AG09309 (cell line): ENCODE measurements at regions not wholly inside any gene's neighbourhood (a gene's known extent, or its start where the extent isn't known, plus 50 kb on each side); places are given as distances from the start of the nearest gene placed in this dataset.

ENCODE experiments used
- DNase-seq: peaks from one replicate; pipeline ENCODE4 v3.0.0-alpha.2; 2010; ENCODE audit warnings: low read depth
- H3K4me3 ChIP-seq: 2 replicates; pipeline ENCODE4 v1.5.1; 2011; ENCODE audit warnings: mild to moderate bottlenecking, low read depth, low read length, moderate library complexity; ENCODE audit not compliant: control insufficient read depth
- CTCF ChIP-seq: IDR thresholded peaks from 2 replicates; pipeline ENCODE4 v1.5.1; 2011; ENCODE audit warnings: mild to moderate bottlenecking, low read depth, low read length, inconsistent platforms; ENCODE audit not compliant: insufficient read depth, control insufficient read depth; ENCODE audit errors: missing control alignments

GRCh38 chr10:108238261-108238660, 1073.8 kb upstream of the SORCS1 start:
- no peak for DNase-seq
- TF ChIP-seq CTCF = no peak
- H3K4me3 ChIP-seq = no peak overlapping the region

DNA sequence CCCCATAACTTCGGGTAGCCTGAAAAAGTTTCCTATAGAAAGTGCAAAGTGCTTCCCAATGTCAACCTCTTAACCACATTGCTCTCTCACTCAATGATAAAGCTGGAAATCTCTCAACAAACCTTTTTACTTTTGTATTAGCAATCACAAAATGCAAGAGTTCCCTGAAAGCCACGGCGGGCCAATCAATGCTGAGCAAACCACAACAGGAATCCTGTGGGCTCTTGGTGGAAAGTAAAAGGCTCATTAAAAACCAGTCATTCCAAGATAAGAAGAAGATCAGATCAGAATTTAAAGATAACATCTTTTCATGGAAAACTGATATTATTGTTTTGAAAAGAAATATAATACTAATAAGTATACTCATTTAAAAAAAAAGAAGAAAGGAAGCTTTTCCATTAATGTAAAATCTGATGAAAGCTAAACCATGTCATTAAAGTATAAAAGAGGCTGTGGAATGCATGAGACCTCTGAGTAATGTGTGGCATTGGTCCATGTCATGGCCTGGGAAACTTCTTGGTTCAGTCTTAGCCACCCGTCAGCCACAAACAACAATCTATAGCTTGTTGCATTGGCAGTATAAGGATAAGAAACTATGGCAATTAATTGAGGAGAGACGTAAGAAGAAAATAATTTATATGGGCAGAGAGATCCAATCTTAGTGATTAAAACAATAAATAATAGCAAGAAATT, 1066.1 kb upstream of the SORCS1 start:
- H3K4me3 ChIP-seq = no peak overlapping the region
- DNase-seq = no peak
- no peak for TF ChIP-seq CTCF

- TF ChIP-seq CTCF = no peak
- DNase-seq = no peak
- no peak overlapping the region for H3K4me3 ChIP-seq
Measured at GRCh38 chr10:108208732-108209131, 1044.2 kb upstream of the SORCS1 start.

DNA sequence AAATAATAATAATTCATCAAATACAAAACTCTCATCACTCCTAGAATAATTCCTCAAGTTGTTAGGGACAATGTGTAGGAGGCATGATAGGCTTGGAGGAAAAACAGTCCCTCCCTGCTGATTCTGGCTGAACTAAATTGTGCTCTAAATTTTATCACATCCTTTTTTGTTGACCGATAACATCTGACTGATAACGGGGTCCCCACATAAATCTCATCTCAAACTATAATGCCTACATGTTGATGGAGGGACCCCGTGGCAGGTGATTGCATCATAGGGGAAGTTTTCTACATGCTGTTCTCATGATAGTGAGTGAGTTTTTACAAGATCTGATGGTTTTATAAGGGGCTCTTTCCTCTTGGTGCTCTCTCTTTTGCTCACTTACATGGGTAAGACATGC, 1043.5 kb upstream of the SORCS1 start:
- no peak overlapping the region for H3K4me3 ChIP-seq
- no peak for DNase-seq
- TF ChIP-seq CTCF = no peak

DNA sequence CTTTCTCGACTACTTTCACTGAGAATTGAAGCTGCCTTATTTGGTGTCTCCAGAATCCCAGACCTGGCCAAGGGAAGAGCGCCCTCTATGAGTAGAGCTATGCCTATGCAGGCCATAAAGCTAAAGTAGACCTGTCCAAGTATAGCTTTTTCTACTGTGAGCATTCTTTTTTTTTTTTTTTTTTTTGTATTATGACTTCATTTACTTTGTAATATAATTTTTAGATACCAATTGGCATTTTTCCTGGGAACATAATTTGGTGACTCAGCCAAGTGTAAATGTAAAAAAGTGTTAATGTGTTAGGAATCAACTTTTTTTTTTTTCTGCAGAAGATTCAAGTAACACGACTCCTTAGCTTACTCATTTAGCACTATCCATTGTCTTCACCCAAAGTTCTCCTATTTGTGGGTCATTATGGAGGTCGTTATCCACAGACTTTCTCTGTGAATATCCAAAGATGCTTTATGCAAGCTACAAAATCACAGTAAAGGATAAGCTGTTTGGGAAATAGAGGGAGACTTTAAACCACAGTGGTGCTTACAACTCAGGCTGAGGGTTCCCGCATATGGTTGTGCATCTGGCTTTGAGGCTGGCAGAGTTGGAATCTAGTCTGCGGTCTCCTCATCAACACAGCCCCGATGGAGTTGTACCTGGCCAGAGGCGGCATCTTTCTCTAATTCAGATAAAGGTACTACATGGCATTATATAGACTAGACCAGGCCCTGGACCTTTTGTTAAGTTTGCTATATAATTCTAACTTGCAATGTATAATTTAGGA, 1040.2 kb upstream of the SORCS1 start:
- DNase-seq = no peak
- H3K4me3 ChIP-seq = no peak overlapping the region
- TF ChIP-seq CTCF = peak; percentile 31

GRCh38 chr10:108203905-108204527, 1039.5 kb upstream of the SORCS1 start:
- TF ChIP-seq CTCF = no peak
- H3K4me3 ChIP-seq = no peak overlapping the region
- DNase-seq = no peak
